ENCODE measurements at regions not wholly inside any gene's neighbourhood (a gene's known extent, or its start where the extent isn't known, plus 50 kb on each side); places are given as distances from the start of the nearest gene placed in this dataset.

GRCh38 chr5:165134155-165134554 is 1628.7 kb downstream of the MAT2B start:
- no peak for DNase-seq

GRCh38 chr5:165135565-165135964 is 1630.1 kb downstream of the MAT2B start:
- DNase-seq: no peak

- DNase-seq: no peak
Measured at GRCh38 chr5:165137701-165138100, 1632.3 kb downstream of the MAT2B start.

- no peak for DNase-seq
Measured at GRCh38 chr5:165138236-165138635, 1632.8 kb downstream of the MAT2B start.

- no peak for DNase-seq
Measured at GRCh38 chr5:165139262-165139661, 1633.8 kb downstream of the MAT2B start.

- DNase-seq: no peak
Measured at GRCh38 chr5:165139721-165140120, 1634.3 kb downstream of the MAT2B start.

- DNase-seq: no peak
Measured at GRCh38 chr5:165143741-165144140, 1638.3 kb downstream of the MAT2B start.

- DNase-seq: no peak
Measured at GRCh38 chr5:165149431-165149830, 1644.0 kb downstream of the MAT2B start.

GRCh38 chr5:165152058-165152457 is 1646.6 kb downstream of the MAT2B start:
- DNase-seq: no peak

- DNase-seq: no peak
Measured at GRCh38 chr5:165157219-165157618, 1651.8 kb downstream of the MAT2B start.

GRCh38 chr5:165161204-165161603 is 1655.8 kb downstream of the MAT2B start:
- DNase-seq: no peak

GRCh38 chr5:165163861-165164260 is 1658.4 kb downstream of the MAT2B start:
- no peak for DNase-seq

- DNase-seq: no peak
Measured at GRCh38 chr5:165173651-165174050, 1668.2 kb downstream of the MAT2B start.

- no peak for DNase-seq
Measured at GRCh38 chr5:165175041-165175440, 1669.6 kb downstream of the MAT2B start.

GRCh38 chr5:165184183-165184582 is 1678.8 kb downstream of the MAT2B start:
- DNase-seq: no peak

- no peak for DNase-seq
Measured at GRCh38 chr5:165185716-165186115, 1680.3 kb downstream of the MAT2B start.

- DNase-seq: no peak
Measured at GRCh38 chr5:165187815-165188214, 1682.4 kb downstream of the MAT2B start.

GRCh38 chr5:165188556-165189175 is 1683.2 kb downstream of the MAT2B start:
- no peak for DNase-seq

- no peak for DNase-seq
Measured at GRCh38 chr5:165196961-165197360, 1691.5 kb downstream of the MAT2B start.

GRCh38 chr5:165201369-165201768 is 1696.0 kb downstream of the MAT2B start:
- no peak for DNase-seq

- DNase-seq: no peak
Measured at GRCh38 chr5:165201771-165202518, 1696.5 kb downstream of the MAT2B start.

- no peak for DNase-seq
Measured at GRCh38 chr5:165202519-165202910, 1697.1 kb downstream of the MAT2B start.

- DNase-seq: no peak
Measured at GRCh38 chr5:165209101-165209727, 1703.8 kb downstream of the MAT2B start.
